RWPE2 (cell line): ENCODE measurements at regions not wholly inside any gene's neighbourhood (a gene's known extent, or its start where the extent isn't known, plus 50 kb on each side); places are given as distances from the start of the nearest gene placed in this dataset.

Experiments used
- ATAC-seq: fragments of 200-7000 bp; cut with Tn5 transposase; 3 replicates; pipeline ENCODE4 v1.9.1; 2021; ENCODE audit warnings: low read depth
- DNase-seq: peaks from one replicate; pipeline ENCODE4 v3.0.0-alpha.2; 2020; ENCODE audit warnings: low spot score
- H3K27ac ChIP-seq: fragments of 450-650 bp; 2 replicates; pipeline ENCODE4 v1.5.1; 2017; ENCODE audit warnings: mild to moderate bottlenecking; ENCODE audit not compliant: poor library complexity, severe bottlenecking
- H3K27me3 ChIP-seq: fragments of 250-450 bp; sonication (Bioruptor Pico); 2 replicates; pipeline ENCODE4 v1.5.1; 2021; ENCODE audit warnings: mild to moderate bottlenecking, moderate library complexity; ENCODE audit not compliant: insufficient read depth, poor library complexity, severe bottlenecking
- H3K36me3 ChIP-seq: fragments of 250-450 bp; sonication (Bioruptor Pico); 2 replicates; pipeline ENCODE4 v1.5.1; 2020; ENCODE audit warnings: low read depth, mild to moderate bottlenecking, moderate library complexity
- H3K4me1 ChIP-seq: fragments of 250-450 bp; sonication (Bioruptor Pico); 2 replicates; pipeline ENCODE4 v1.5.1; 2021; ENCODE audit warnings: mild to moderate bottlenecking, moderate library complexity; ENCODE audit not compliant: insufficient read depth, poor library complexity, severe bottlenecking
- H3K4me3 ChIP-seq: fragments of 250-450 bp; sonication (Bioruptor Pico); 2 replicates; pipeline ENCODE4 v1.5.1; 2021; ENCODE audit warnings: mild to moderate bottlenecking, moderate library complexity; ENCODE audit not compliant: severe bottlenecking
- H3K9me3 ChIP-seq: fragments of 250-450 bp; sonication (Bioruptor Pico); 2 replicates; pipeline ENCODE4 v1.5.1; 2021; ENCODE audit warnings: mild to moderate bottlenecking, moderate library complexity; ENCODE audit not compliant: severe bottlenecking
- TF ChIP-seq, protein P1 (sequence below): fragments of 450-650 bp; IDR thresholded peaks from one replicate; pipeline ENCODE4 v1.5.1; 2017; ENCODE audit warnings: mild to moderate bottlenecking, moderate library complexity; ENCODE audit not compliant: poor library complexity, severe bottlenecking

DNA sequence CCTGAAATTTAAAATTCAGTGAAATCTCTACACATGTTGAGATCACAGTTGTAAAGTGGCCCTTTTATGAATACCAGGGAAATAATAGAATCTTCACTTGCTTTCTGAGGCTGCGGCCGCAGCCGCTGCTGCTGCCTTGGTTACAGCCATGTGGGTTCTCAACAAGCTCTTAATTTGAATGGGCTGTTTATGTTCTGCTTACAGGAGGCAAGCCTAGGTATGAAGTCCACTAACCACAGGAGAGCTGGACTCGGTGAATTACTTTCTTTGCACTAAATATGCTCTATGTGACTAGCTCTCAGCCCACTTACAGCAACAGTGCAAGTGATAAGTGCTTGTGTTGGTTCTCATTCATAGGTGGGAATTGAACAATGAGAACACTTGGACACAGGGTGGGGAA, 410.8 kb downstream of the SFMBT2 start:
- DNase-seq (no peak), ATAC-seq (no peak)
- H3K9me3 ChIP-seq = no peaks in the 10 kb centered on the region
- H3K27ac ChIP-seq = no peak overlapping the region
- TF ChIP-seq, protein P1, sequence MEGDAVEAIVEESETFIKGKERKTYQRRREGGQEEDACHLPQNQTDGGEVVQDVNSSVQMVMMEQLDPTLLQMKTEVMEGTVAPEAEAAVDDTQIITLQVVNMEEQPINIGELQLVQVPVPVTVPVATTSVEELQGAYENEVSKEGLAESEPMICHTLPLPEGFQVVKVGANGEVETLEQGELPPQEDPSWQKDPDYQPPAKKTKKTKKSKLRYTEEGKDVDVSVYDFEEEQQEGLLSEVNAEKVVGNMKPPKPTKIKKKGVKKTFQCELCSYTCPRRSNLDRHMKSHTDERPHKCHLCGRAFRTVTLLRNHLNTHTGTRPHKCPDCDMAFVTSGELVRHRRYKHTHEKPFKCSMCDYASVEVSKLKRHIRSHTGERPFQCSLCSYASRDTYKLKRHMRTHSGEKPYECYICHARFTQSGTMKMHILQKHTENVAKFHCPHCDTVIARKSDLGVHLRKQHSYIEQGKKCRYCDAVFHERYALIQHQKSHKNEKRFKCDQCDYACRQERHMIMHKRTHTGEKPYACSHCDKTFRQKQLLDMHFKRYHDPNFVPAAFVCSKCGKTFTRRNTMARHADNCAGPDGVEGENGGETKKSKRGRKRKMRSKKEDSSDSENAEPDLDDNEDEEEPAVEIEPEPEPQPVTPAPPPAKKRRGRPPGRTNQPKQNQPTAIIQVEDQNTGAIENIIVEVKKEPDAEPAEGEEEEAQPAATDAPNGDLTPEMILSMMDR = no peak
- peaks cover 22% of the 10 kb centered on the region for H3K27me3 ChIP-seq
- H3K4me3 ChIP-seq = no peak overlapping the region
- no peaks in the 10 kb centered on the region for H3K4me1 ChIP-seq
- H3K36me3 ChIP-seq = no peaks in the 10 kb centered on the region

DNA sequence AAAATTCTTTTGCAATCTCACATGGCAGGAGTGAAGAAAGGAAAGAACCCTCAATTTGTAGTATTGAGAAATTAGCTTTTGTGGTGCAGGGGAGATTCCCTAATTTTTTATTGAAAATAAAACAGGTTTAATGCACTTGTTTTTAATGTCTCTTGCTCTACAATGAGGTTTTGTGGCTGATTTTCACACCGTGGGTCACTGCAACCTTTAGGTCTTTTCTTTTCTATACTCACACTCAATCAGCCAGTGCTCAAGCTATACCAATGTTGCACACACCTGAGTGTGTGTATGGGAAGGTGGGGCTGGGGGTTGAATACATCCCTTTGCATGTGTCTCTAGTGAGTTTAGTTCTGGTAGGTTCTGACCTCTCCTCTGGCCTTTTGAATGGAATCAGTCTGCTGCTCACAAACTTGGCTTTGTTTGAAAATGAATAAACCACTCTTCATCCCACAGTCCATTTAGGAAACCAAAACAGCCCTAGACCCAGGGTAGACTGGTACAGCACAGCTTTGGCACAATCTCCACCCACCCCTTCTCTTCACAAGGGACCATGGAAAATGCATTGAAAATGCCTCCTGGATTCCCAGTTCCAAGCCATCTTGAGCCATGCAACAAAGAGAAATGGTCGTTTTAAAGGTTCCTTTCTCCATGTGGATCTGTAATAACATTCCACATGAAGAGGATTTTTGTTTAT, 411.5 kb downstream of the SFMBT2 start:
- H3K4me1 ChIP-seq = no peaks in the 10 kb centered on the region
- H3K36me3 ChIP-seq = no peaks in the 10 kb centered on the region

DNA sequence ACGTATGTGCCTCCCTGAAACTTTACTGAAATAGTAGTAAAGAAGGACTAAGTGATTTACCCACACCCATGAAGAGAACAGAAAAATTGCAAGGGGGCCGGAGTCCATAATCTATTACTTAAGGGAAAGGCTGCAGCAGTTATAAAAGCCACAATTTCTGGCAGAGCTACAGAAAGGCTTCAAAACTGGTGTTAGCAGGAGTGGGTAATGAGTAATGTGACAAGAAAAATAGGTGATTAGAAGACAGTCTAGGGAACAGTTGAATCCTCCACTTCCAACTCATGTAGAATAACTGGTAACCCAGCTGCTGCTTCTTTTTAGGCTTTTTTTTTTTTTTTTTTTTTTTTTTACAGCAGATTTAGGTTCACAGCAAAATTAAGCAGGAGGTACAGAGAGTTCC, 413.3 kb downstream of the SFMBT2 start:
- no peak for DNase-seq
- ATAC-seq = no peak

More for the DNA sequence above, 411.5 kb downstream of the SFMBT2 start:
- Histone ChIP-seq H3K4me3 (no peak overlapping the region), H3K9me3 (no peaks in the 10 kb centered on the region), H3K27ac (no peak overlapping the region), H3K27me3 (peaks cover 22% of the 10 kb centered on the region)
- ATAC-seq = no peak
- DNase-seq = no peak
- TF ChIP-seq, protein P1 = no peak

DNA sequence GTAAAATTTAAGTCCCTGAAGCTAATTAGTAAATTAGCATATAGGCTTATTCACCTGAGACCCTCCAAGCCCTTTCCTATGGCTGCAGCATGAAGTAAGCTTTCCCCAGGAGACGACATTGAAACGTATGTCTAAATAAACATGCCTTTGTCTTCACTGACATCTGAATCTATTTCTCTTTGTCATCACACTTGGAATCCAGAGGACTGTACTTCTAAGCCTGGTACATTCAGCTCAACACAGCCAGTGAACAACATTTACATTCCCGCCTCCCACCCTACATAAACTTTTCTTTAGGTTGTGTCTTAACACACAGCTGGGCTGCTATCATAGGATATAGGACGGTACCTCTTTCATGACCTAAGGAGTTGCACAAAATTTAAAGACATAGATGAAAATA, 414.4 kb downstream of the SFMBT2 start:
- TF ChIP-seq, protein P1 = no peak
- Histone ChIP-seq H3K36me3 (no peaks in the 10 kb centered on the region), H3K4me1 (no peaks in the 10 kb centered on the region), H3K9me3 (no peaks in the 10 kb centered on the region), H3K4me3 (no peak overlapping the region), H3K27ac (no peak overlapping the region), H3K27me3 (peaks cover 11% of the 10 kb centered on the region)
- DNase-seq = no peak
- no peak for ATAC-seq

More for the DNA sequence above, 413.3 kb downstream of the SFMBT2 start:
- H3K4me3 ChIP-seq = no peak overlapping the region
- H3K9me3 ChIP-seq = no peaks in the 10 kb centered on the region
- H3K4me1 ChIP-seq = no peaks in the 10 kb centered on the region
- no peaks in the 10 kb centered on the region for H3K36me3 ChIP-seq
- peaks cover 16% of the 10 kb centered on the region for H3K27me3 ChIP-seq
- no peak overlapping the region for H3K27ac ChIP-seq
- TF ChIP-seq, protein P1 = no peak

DNA sequence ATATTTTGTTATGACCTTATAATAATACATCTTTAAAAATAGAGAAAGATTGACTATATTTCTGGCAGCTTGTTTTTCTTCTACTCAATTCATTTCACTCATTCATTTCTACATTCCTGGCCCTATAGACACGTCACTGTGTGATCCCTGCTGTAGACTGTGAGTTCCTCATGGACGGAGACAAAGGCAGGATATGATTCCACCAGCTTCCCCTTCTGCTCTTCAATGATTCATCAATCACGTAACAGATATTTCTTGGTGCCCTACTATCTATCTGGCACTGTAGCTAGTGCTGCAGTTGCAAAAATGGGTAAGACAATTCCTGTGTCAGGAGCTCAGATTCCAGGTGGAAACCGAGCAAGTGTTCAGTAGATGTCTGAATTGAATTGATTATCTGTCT, 415.0 kb downstream of the SFMBT2 start:
- Histone ChIP-seq H3K4me3 (no peak overlapping the region), H3K9me3 (no peaks in the 10 kb centered on the region)

More for the DNA sequence above, 415.0 kb downstream of the SFMBT2 start:
- no peaks in the 10 kb centered on the region for H3K4me1 ChIP-seq
- TF ChIP-seq, protein P1 = no peak
- ATAC-seq = 0 out of 3 replicates have a peak, but pooled peaks have one; percentile 35
- no peak overlapping the region for H3K27ac ChIP-seq
- no peaks in the 10 kb centered on the region for H3K36me3 ChIP-seq
- DNase-seq = no peak
- peaks cover 6% of the 10 kb centered on the region for H3K27me3 ChIP-seq
